ENCODE measurements at regions not wholly inside any gene's neighbourhood (a gene's known extent, or its start where the extent isn't known, plus 50 kb on each side); places are given as distances from the start of the nearest gene placed in this dataset.

- H3K4me1 ChIP-seq, result no peaks in the 10 kb centered on the region
- H3K9me3 Mint-ChIP-seq (ENCODE audit: unreplicated experiment), result peaks cover 8% of the 10 kb centered on the region
- CTCF ChIA-PET, result interaction anchor here (1.0 kb wide), 1 partner anchor 153 kb away, joined by 3 read pairs; no protein-coding TSS in a partner anchor
- no peak overlapping the region for H3K4me3 ChIP-seq (ENCODE audit: low read depth, low read length)
- no peak overlapping the region for H3K4me3 Mint-ChIP-seq (ENCODE audit: unreplicated experiment)
- no peaks in the 10 kb centered on the region for H3K36me3 ChIP-seq (ENCODE audit: control insufficient read depth, insufficient read depth, low read length)
- no peaks in the 10 kb centered on the region for H3K9me3 ChIP-seq
- H3K27me3 Mint-ChIP-seq (ENCODE audit: insufficient read depth, unreplicated experiment), result no peaks in the 10 kb centered on the region
- TF ChIP-seq CTCF (IDR thresholded peaks at IDR 0.05; ENCODE audit: insufficient read depth in 1 of 2, low read depth in 1 of 2, low read length in 1 of 2, severe bottlenecking in 1 of 2, unreplicated experiment in 1 of 2), result peak; percentile 23 to 37
- no TSS peak for BruUV-seq (replicated peaks)
- no peak overlapping the region for H3K27ac Mint-ChIP-seq (ENCODE audit: unreplicated experiment)
- no peaks in the 10 kb centered on the region for H3K27me3 ChIP-seq (replicated peaks; ENCODE audit: control insufficient read depth, insufficient read depth, low read length)
- no peaks in the 10 kb centered on the region for H3K4me1 Mint-ChIP-seq (ENCODE audit: low read depth, unreplicated experiment)
- POLR2A ChIA-PET, result no interaction called here
- intact Hi-C loops (cut with micrococcal nuclease; ENCODE audit: unreplicated experiment), result loop anchor here (1.0 to 10.0 kb wide), 3 partner anchors 154 to 372 kb away; no protein-coding TSS in a partner anchor
- peak; percentile 43 to 54 for DNase-seq
- no peaks in the 10 kb centered on the region for H3K36me3 Mint-ChIP-seq (ENCODE audit: insufficient read depth, unreplicated experiment)
Measured at GRCh38 chr4:106522839-106523238, 154.3 kb upstream of the GIMD1 start.

GRCh38 chr4:106512706-106513105 lies 144.1 kb upstream of the GIMD1 start:
- H3K9me3 Mint-ChIP-seq (ENCODE audit: unreplicated experiment), result no peaks in the 10 kb centered on the region

GRCh38 chr4:106507440-106507839 lies 138.9 kb upstream of the GIMD1 start:
- H3K4me3 Mint-ChIP-seq (ENCODE audit: unreplicated experiment), result no peak overlapping the region
- no peak overlapping the region for H3K4me3 ChIP-seq (ENCODE audit: low read depth, low read length)
- intact Hi-C loops (cut with micrococcal nuclease; ENCODE audit: unreplicated experiment), result loop anchor here (10.0 kb wide), 1 partner anchor 297 kb away; no protein-coding TSS in a partner anchor
- H3K27ac Mint-ChIP-seq (ENCODE audit: unreplicated experiment), result no peak overlapping the region
- no peak for TF ChIP-seq CTCF (IDR thresholded peaks at IDR 0.05; ENCODE audit: insufficient read depth in 1 of 2, low read depth in 1 of 2, low read length in 1 of 2, severe bottlenecking in 1 of 2, unreplicated experiment in 1 of 2)
- H3K36me3 ChIP-seq (ENCODE audit: control insufficient read depth, insufficient read depth, low read length), result no peaks in the 10 kb centered on the region
- no peaks in the 10 kb centered on the region for H3K27me3 Mint-ChIP-seq (ENCODE audit: insufficient read depth, unreplicated experiment)
- no peaks in the 10 kb centered on the region for H3K4me1 ChIP-seq
- peaks cover 9% of the 10 kb centered on the region for H3K9me3 Mint-ChIP-seq (ENCODE audit: unreplicated experiment)
- H3K27me3 ChIP-seq (replicated peaks; ENCODE audit: control insufficient read depth, insufficient read depth, low read length), result no peaks in the 10 kb centered on the region
- H3K36me3 Mint-ChIP-seq (ENCODE audit: insufficient read depth, unreplicated experiment), result no peaks in the 10 kb centered on the region
- BruUV-seq (replicated peaks), result no TSS peak
- H3K4me1 Mint-ChIP-seq (ENCODE audit: low read depth, unreplicated experiment), result no peaks in the 10 kb centered on the region
- ChIA-PET POLR2A (no interaction called here), CTCF (no interaction called here)
- DNase-seq, result no peak
- H3K9me3 ChIP-seq, result no peaks in the 10 kb centered on the region; the same call in 1 of the 2 replicates

More at GRCh38 chr4:106512706-106513105, 144.1 kb upstream of the GIMD1 start:
- no peaks in the 10 kb centered on the region for H3K27me3 Mint-ChIP-seq (ENCODE audit: insufficient read depth, unreplicated experiment)
- no peak overlapping the region for H3K27ac Mint-ChIP-seq (ENCODE audit: unreplicated experiment)
- CTCF ChIA-PET, result no interaction called here
- DNase-seq, result no peak
- Histone ChIP-seq H3K9me3 (no peaks in the 10 kb centered on the region; the same call in 1 of the 2 replicates), H3K36me3 (ENCODE audit: control insufficient read depth, insufficient read depth, low read length) (no peaks in the 10 kb centered on the region), H3K4me3 (ENCODE audit: low read depth, low read length) (no peak overlapping the region), H3K27me3 (replicated peaks; ENCODE audit: control insufficient read depth, insufficient read depth, low read length) (no peaks in the 10 kb centered on the region), H3K4me1 (no peaks in the 10 kb centered on the region)
- BruUV-seq (replicated peaks), result no TSS peak
- no peak for TF ChIP-seq CTCF (IDR thresholded peaks at IDR 0.05; ENCODE audit: insufficient read depth in 1 of 2, low read depth in 1 of 2, low read length in 1 of 2, severe bottlenecking in 1 of 2, unreplicated experiment in 1 of 2)
- no peaks in the 10 kb centered on the region for H3K36me3 Mint-ChIP-seq (ENCODE audit: insufficient read depth, unreplicated experiment)
- H3K4me3 Mint-ChIP-seq (ENCODE audit: unreplicated experiment), result no peak overlapping the region
- intact Hi-C loops (cut with micrococcal nuclease; ENCODE audit: unreplicated experiment), result no loop called here
- no peaks in the 10 kb centered on the region for H3K4me1 Mint-ChIP-seq (ENCODE audit: low read depth, unreplicated experiment)
- POLR2A ChIA-PET, result no interaction called here

Data from Caco-2 (cell line).